ACC112 (cell line): ENCODE measurements at regions not wholly inside any gene's neighbourhood (a gene's known extent, or its start where the extent isn't known, plus 50 kb on each side); places are given as distances from the start of the nearest gene placed in this dataset.
"Not testable (repeated sequence)": the region's sequence is repeated elsewhere in the genome, so short reads cannot be mapped to it uniquely, and the experiment has no call there.

ENCODE experiments used
- H2AFZ ChIP-seq: fragments of 200-600 bp; sonication (generic); one replicate; pipeline ENCODE4 v1.6.0; 2017; ENCODE audit warnings: antibody characterized with exemption, low read length; ENCODE audit not compliant: unreplicated experiment
- H3K27ac ChIP-seq: fragments of 200-600 bp; sonication (generic); 2 replicates; pipeline ENCODE4 v1.5.1; 2014; ENCODE audit warnings: low read depth, mild to moderate bottlenecking, antibody characterized with exemption, low read length, moderate library complexity
- H3K27me3 ChIP-seq: fragments of 200-600 bp; sonication (generic); 2 replicates; pipeline ENCODE4 v1.6.1; 2014; ENCODE audit warnings: mild to moderate bottlenecking, antibody characterized with exemption, low read length, moderate library complexity, mixed read lengths; ENCODE audit not compliant: insufficient read depth
- H3K36me3 ChIP-seq: fragments of 200-600 bp; sonication (generic); 2 replicates; pipeline ENCODE4 v1.6.1; 2016; ENCODE audit warnings: mild to moderate bottlenecking, antibody characterized with exemption, low read length, moderate library complexity, mixed read lengths; ENCODE audit not compliant: insufficient read depth
- H3K4me1 ChIP-seq: fragments of 200-600 bp; sonication (generic); one replicate; pipeline ENCODE4 v1.6.1; 2016; ENCODE audit warnings: low read length, mixed read lengths; ENCODE audit not compliant: insufficient read depth, unreplicated experiment, control insufficient read depth
- H3K4me3 ChIP-seq: fragments of 200-600 bp; sonication (generic); 2 replicates; pipeline ENCODE4 v1.5.1; 2014; ENCODE audit warnings: mild to moderate bottlenecking, low read depth, low read length
- H3K79me2 ChIP-seq: fragments of 200-600 bp; sonication (generic); one replicate; pipeline ENCODE4 v1.6.0; 2016; ENCODE audit warnings: low read length; ENCODE audit not compliant: control insufficient read depth, unreplicated experiment, insufficient read depth

- Histone ChIP-seq H3K27me3 (no peaks in the 10 kb centered on the region), H2AFZ (no peak overlapping the region), H3K4me1 (no peaks in the 10 kb centered on the region), H3K36me3 (no peaks in the 10 kb centered on the region), H3K4me3 (no peak overlapping the region), H3K79me2 (no peaks in the 10 kb centered on the region), H3K27ac (no peak overlapping the region)
Observed at GRCh38 chr7:112670193-112670592, 120.0 kb downstream of the TMEM168 start.

GRCh38 chr7:112678626-112679025, 111.6 kb downstream of the TMEM168 start:
- Histone ChIP-seq H2AFZ (no peak overlapping the region), H3K4me1 (peaks cover 2% of the 10 kb centered on the region), H3K36me3 (no peaks in the 10 kb centered on the region), H3K79me2 (no peaks in the 10 kb centered on the region), H3K27me3 (no peaks in the 10 kb centered on the region), H3K27ac (no peak overlapping the region), H3K4me3 (no peak overlapping the region)

- H3K79me2 ChIP-seq, H3K4me3 ChIP-seq, H3K27me3 ChIP-seq, H3K27ac ChIP-seq, H3K4me1 ChIP-seq, H3K36me3 ChIP-seq, H2AFZ ChIP-seq: not testable (repeated sequence)
Observed at GRCh38 chr7:112689466-112690177, 100.6 kb downstream of the TMEM168 start.

GRCh38 chr7:112692333-112692732, 97.9 kb downstream of the TMEM168 start:
- H3K27ac ChIP-seq = no peak overlapping the region
- no peak overlapping the region for H2AFZ ChIP-seq
- no peaks in the 10 kb centered on the region for H3K36me3 ChIP-seq
- H3K27me3 ChIP-seq = no peaks in the 10 kb centered on the region
- no peak overlapping the region for H3K4me3 ChIP-seq
- no peaks in the 10 kb centered on the region for H3K4me1 ChIP-seq
- no peaks in the 10 kb centered on the region for H3K79me2 ChIP-seq

GRCh38 chr7:112697211-112697610, 93.0 kb downstream of the TMEM168 start:
- H3K4me3 ChIP-seq, H3K36me3 ChIP-seq, H2AFZ ChIP-seq, H3K27me3 ChIP-seq, H3K79me2 ChIP-seq, H3K27ac ChIP-seq, H3K4me1 ChIP-seq: not testable (repeated sequence)

- Histone ChIP-seq H3K27ac (no peak overlapping the region), H3K36me3 (no peaks in the 10 kb centered on the region), H3K79me2 (no peaks in the 10 kb centered on the region), H3K4me3 (no peak overlapping the region), H3K27me3 (no peaks in the 10 kb centered on the region), H2AFZ (no peak overlapping the region), H3K4me1 (no peaks in the 10 kb centered on the region)
Observed at GRCh38 chr7:112699725-112700513, 90.3 kb downstream of the TMEM168 start.

- H3K27ac ChIP-seq = no peak overlapping the region
- H3K4me1 ChIP-seq = no peaks in the 10 kb centered on the region
- no peaks in the 10 kb centered on the region for H3K79me2 ChIP-seq
- no peaks in the 10 kb centered on the region for H3K27me3 ChIP-seq
- H2AFZ ChIP-seq = no peak overlapping the region
- H3K4me3 ChIP-seq = no peak overlapping the region
- H3K36me3 ChIP-seq = no peaks in the 10 kb centered on the region
Observed at GRCh38 chr7:112701456-112701855, 88.7 kb downstream of the TMEM168 start.

GRCh38 chr7:112707655-112708054, 82.5 kb downstream of the TMEM168 start:
- H3K36me3 ChIP-seq = no peaks in the 10 kb centered on the region
- no peak overlapping the region for H3K27ac ChIP-seq
- no peaks in the 10 kb centered on the region for H3K27me3 ChIP-seq
- H3K4me3 ChIP-seq = no peak overlapping the region
- no peaks in the 10 kb centered on the region for H3K79me2 ChIP-seq
- H3K4me1 ChIP-seq = no peaks in the 10 kb centered on the region
- H2AFZ ChIP-seq = no peak overlapping the region

GRCh38 chr7:112708236-112708635, 82.0 kb downstream of the TMEM168 start:
- H3K27me3 ChIP-seq = no peaks in the 10 kb centered on the region
- H3K4me1 ChIP-seq = no peaks in the 10 kb centered on the region
- no peaks in the 10 kb centered on the region for H3K36me3 ChIP-seq
- no peak overlapping the region for H3K4me3 ChIP-seq
- no peaks in the 10 kb centered on the region for H3K79me2 ChIP-seq
- no peak overlapping the region for H3K27ac ChIP-seq
- no peak overlapping the region for H2AFZ ChIP-seq
